Lower leg skin (tissue), 3 donors: ENCODE measurements at regions not wholly inside any gene's neighbourhood (a gene's known extent, or its start where the extent isn't known, plus 50 kb on each side); places are given as distances from the start of the nearest gene placed in this dataset.

Experiments
- CTCF ChIP-seq, 3 donors: fragments of 450-650 bp; IDR thresholded peaks; one replicate each; pipeline ENCODE4 v1.5.1; 2016; ENCODE audit warnings: antibody characterized with exemption in 3 of 3, mild to moderate bottlenecking in 3 of 3, moderate library complexity in 2 of 3
- POLR2A ChIP-seq, 2 donors: fragments of 450-650 bp; IDR thresholded peaks; one replicate each; pipeline ENCODE4 v1.6.1; 2016 to 2017; ENCODE audit warnings: antibody characterized with exemption in 2 of 2, mild to moderate bottlenecking in 1 of 2, moderate library complexity in 1 of 2

- no peak for TF ChIP-seq CTCF (IDR thresholded peaks at IDR 0.05)
- no peak for TF ChIP-seq POLR2A (IDR thresholded peaks at IDR 0.05)
These were observed 1265.1 kb upstream of the SPRY2 start for GRCh38 chr13:81606074-81606473.
